ENCODE measurements at regions not wholly inside any gene's neighbourhood (a gene's known extent, or its start where the extent isn't known, plus 50 kb on each side); places are given as distances from the start of the nearest gene placed in this dataset.
"Not testable (repeated sequence)": the region's sequence is repeated elsewhere in the genome, so short reads cannot be mapped to it uniquely, and the experiment has no call there.

DNA sequence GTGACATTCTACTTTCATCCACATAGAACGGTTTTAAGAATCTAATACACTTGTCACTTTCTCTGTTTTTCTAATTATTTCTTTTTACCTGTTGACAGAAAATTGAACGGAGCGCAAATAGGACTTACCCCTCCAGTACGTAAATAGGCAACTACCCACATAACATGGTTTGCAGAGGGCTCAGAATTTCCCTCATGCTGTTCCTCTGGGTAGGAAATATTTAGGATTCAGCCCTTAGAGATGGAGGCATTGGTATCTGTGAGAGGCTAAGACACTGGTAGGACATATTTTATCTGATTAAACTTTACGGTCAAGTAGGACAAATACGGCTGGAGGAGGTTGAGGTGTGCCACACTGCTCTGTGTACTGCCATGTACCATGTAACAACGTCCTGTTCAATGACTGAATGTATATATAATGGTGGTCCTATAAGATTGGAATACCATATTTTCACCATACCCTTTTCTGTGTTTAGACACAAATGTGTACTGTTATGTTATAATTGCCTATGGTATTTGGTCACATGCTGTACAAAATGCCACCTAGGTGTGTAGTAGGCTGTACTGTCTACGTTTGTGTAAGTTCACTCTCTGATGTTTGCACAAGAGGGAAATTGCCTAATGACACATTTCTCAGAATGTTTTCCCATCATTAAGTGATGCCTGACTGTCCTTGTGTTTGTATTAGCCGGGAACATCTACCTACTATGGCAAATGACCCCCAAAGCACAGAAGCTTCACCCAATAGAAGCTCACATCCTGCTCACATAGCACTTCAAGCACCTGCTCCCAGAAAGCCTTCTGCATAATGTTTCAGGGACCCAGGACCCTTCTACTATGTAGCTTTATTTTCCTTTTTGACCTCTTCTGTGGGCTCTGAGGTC, 429.4 kb upstream of the AKR1E2 start:
- DNase-seq (ENCODE audit: low read depth, low spot score) = no peak

DNA sequence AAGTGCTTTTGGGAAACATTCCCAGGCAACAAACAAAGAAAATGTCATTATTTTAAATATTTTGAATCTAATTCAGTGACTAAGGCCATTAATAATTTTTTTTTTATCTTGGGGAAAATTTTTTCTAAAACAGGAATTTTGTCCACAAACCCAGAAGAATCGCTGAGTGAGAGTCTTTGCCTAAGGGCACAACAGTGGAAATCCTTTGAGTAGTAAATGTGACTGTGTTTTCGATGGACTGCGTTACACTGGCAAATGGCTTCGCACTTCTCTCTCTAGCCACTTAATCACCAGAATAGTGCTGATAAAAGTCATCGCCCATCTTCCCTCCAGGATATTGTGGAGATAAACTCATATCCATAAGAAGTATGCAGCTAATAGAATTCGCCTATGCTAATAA, 430.3 kb upstream of the AKR1E2 start:
- no peak for DNase-seq (ENCODE audit: low read depth, low spot score)

DNA sequence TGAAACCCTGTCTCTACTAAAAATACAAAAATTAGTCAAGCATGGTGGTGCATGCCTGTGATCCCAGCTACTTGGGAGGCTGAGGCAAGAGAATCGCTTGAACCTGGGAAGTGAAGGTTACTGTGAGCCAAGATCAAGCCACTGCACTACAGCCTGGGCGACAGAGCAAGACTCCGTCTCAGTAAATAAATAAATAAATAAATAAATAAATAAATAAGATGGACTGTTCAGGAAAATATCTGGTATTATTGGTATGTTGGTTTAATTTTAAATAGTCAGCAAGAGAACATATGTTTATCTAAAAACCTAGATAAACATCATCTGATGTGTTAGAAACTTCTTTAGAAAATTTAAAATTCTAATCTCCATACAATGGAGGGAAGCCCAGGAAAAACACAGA, 431.6 kb upstream of the AKR1E2 start:
- not testable (repeated sequence) for DNase-seq (ENCODE audit: low read depth, low spot score)

DNA sequence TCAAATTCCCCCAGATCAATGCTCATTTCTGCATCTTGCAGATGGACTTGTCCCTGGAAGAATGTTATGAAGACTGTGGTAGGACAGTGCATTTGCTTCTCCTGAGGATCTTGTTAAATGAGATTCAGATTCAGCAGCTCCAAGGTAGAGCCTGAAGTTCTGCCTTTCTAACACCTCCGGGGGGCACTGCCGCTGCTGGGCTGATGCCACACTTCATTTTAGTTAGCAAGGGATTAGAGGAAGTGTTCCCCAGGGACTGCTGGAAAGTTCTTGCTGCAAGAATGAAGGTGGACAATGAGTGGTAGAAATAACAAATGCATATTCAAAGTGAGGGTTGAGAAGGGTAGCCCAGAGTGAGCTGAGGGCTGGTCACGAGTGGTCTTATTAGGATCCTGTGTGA, 434.3 kb upstream of the AKR1E2 start:
- DNase-seq (ENCODE audit: low read depth, low spot score) = no peak

DNA sequence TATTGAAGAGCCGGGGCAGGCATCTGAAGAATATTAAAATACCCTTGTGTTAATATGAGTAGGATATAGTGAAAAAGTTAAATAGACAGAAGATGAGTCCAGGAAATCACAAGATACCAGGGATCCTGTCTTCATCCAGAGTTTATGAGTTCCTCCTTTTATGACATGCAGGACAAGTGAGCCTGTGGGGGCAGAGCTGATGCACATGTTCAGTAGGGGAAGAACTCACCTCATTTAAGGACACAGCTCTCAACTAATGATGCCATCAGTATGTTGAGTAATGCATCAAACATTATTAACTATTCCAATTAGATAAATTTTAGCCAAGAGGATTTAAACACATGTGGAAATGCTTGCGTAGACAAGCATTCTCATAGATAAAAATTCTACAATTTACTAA, 435.8 kb upstream of the AKR1E2 start:
- no peak for DNase-seq (ENCODE audit: low read depth, low spot score)

DNA sequence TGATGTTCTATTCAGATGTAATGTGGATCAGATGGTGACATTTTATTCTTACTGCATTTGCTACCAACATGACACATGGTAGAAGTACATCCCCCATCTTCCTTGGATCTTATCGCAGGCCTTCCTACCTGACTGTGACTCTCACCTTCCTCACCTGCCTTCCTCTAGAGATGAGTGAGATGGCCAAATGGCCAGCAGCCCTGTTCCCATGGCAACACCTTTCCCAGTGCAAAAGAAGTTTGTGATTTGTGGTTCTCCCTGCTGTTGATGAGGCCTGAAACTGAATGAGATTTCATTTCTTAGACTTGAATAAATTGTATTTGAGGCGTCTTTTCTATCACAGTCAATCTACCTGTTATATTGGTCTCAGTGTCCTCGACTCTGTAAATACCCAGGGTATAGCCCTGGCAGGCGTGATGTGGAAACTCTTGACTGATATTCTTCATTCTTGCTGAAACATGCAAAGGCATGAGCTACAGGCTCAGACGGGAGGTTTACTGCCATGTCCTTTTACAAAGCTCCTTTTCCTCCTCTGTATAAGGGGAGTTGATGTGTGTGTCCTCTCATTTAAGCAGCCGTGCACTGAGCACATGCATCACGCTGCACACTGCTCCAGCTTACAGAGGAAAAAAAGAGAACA, 440.7 kb upstream of the AKR1E2 start:
- DNase-seq (ENCODE audit: low read depth, low spot score) = no peak

DNA sequence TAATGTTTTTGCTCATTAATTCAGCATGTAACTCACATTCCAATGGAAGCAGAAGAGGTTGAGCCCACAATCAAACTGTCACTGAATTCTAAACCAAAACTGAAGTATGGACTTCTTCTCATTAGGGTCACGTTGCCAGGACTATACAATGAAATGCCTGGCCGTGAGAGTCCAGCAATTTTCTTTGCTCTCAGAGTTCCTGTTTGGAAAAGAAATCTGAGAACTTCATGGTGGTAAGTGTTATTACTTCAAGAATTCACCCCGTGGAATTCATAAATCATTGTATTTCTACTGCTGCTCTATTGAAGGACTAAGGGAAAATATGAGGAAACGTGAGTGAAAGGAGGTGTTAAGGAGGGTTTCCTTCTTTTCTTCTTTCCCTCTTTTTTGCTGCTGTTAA, 441.8 kb upstream of the AKR1E2 start:
- DNase-seq (ENCODE audit: low read depth, low spot score) = no peak

DNA sequence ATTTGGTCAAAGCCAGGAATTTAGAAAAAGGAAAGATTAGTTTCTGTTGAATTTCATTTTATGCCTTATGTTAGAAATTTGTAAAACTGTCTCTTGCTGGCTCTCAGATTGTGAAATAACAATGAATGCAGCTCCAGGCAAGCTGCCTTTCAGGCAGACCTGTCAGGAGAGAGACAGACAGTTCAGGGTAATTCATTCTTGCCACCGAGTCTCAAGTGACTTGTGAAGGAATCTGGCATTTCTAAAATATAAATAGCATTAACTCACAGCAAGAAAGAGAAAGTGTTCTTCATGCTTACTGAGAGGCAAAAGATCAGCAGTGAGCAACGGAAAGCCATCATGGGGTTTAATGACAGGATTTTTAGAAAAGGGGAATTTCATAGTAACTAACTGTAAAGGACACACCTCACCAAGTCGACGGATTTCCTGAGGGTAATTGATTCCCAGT, 442.3 kb upstream of the AKR1E2 start:
- no peak for DNase-seq (ENCODE audit: low read depth, low spot score)

DNA sequence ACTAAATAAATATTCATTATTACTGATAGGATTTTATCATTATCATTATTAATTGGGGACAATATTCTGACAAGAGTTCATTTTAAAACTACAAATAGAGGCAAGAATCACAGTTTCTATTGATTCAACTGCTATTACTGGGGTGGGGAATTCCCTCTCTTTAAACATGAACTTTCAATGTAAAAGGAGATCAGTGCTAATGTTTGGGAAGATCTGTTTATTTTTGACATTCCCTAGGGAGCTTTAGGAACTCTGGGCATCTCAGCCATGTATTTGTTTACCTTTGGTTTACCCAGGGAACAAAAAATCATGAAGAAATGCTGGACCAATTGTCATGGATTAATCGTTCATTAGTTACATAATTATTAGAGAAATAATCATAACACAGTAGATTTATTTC, 443.2 kb upstream of the AKR1E2 start:
- no peak for DNase-seq (ENCODE audit: low read depth, low spot score)

DNA sequence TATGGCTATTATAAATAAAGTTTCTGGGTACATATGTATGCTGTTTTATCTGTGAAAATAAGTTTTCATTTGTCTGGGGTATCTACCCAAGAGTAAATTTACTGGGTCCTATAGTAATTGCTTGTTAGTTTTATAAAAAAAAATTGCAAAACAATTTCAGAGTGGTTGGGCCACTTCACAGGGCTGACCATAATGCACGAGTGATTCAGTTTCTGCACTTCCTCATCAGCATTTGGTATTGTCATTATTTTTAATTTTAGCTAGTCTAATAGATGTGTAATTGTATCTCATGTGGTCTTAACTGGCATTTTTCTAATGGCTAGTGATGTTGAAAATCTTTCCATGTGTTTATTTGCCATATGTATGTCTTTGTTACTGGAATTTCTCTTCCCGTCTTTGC, 452.4 kb upstream of the AKR1E2 start:
- no peak for DNase-seq (ENCODE audit: low read depth, low spot score)

DNA sequence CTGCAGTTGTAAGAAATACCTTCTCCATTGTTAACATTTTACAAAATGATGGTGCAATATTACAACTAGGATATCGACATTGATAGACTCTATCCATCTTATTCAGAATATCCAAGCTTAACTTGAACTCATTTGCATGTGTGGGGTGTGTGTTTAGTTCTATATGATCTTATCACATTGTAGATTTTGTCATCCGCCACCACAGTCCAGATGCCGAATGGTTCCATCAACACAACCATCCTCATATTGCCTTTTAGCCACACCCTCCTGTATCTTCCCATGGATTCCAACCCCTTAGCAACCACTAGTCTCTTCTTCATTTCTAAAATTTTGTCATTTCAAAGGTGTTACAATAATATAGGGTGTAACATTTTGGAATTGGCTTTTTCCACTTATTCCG, 452.9 kb upstream of the AKR1E2 start:
- no peak for DNase-seq (ENCODE audit: low read depth, low spot score)

DNA sequence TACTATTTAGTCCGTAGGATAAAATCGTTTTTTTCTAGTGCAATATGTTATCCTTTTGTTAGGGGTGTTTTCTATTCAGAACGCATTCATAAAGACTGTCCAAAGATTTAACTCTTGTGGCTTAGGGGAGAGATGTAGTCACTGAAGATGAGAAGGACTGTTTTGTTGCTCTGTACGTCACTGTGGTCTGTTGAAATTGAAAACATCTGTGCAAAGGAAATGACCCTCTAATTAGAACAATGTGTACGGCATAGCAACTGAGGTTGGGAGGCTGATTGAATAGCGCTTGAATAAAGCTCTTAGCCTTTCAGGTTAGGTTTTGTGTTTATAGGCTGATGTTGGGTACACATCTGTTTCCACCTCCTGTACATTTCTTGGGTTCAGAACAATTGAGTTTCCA, 453.4 kb upstream of the AKR1E2 start:
- peak; percentile 97 for DNase-seq (ENCODE audit: low read depth, low spot score)

DNA sequence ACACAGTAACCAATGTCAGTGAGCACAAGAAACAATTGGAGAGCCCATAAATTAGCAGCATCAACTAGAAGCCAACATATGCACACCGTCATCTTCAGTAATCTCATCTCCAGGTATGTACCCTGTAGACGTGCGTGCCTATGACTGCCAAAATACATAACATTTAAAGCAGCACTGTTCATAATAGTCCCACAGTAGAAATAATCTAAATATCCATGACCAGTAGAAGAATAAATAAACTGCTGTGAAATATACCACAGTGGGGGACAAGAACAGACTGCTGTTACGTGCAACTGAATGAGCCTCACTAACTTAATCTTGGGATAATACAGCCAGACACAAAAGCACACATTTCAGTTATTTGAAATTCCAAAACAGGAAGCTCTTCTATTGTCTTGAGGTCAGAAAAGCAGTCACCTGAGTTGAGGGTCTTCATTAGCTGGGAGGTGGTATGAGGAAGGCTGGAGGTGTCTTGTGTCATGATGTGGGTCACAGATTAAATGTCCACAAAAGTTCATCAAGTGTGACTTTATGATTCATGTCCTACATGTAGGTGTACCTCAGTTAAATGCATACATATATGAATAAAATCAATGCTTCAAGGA, 454.2 kb upstream of the AKR1E2 start:
- DNase-seq (ENCODE audit: low read depth, low spot score) = no peak

DNA sequence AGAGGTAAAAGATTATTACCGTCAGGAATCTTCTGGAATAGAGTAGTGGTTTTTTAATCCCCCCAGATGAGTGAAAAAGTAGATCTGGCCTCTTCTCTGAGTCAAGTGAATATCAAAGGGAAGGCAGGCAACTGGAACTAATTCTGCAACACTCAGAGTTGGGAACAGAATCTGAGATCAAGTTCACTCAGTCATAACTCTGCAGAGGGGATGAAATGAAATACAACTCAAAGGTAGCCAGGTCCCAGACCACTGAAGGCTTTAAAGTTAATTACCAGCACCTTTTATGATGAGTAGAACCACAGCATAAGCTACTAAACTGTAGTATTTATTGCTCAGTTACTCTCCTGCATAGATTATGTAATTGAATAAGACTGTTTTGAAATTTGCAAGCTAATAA, 455.6 kb upstream of the AKR1E2 start:
- DNase-seq (ENCODE audit: low read depth, low spot score) = no peak

DNA sequence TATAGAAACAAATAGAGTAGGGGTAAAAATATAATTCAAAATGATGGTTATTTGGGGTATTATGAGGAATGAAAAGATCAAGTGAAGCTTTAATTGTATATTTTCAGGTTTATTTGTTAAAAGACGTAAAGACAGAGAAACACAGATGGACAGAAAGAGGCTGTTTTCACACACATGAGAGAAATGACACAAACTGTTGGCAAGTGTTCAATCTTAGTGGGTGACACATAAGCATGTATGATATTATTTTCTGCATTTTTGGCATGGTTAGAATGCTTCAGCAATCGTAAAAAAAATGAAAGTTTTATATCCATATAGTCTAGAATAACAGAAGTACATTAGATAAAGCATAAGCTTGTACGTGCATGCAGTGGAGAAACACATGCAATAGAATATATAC, 464.4 kb upstream of the AKR1E2 start:
- no peak for DNase-seq (ENCODE audit: low read depth, low spot score)

DNA sequence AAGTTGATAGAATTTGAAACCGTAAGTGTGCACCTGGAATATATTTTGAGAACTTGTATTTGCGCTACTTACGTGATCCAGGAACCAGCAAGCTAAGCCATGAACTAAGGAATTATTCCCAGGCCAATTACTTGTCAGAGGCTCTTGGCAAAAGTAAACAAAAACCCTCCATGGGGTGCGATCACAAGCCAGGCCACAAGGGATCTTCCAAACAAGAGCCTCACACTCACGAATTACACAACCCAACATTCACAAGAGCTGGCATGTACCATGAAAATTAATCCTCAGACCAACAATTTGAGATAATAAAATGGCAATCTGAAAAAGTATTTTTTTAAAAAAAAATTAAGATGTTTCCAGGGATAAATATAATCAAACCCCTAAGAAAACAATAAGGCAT, 467.0 kb upstream of the AKR1E2 start:
- DNase-seq (ENCODE audit: low read depth, low spot score) = peak; percentile 92

DNA sequence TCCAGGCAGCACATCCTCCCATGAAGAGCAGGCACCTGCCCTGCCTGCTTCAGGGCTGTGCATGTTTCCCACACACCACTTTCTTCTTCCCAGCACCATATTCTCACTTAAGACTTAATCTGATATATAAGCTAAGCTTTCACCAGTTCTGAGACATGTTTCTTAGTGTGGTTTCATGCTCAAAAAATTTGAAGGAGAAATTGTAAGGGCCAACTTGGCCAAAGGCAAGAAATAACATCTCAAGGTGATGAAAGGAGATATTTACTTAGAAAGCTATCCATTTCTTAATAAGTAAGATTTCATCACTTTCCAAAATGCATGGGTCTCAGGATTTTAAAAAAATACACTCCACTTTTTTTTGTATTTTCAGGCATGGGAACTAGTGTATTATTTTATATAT, 468.1 kb upstream of the AKR1E2 start:
- no peak for DNase-seq (ENCODE audit: low read depth, low spot score)

DNA sequence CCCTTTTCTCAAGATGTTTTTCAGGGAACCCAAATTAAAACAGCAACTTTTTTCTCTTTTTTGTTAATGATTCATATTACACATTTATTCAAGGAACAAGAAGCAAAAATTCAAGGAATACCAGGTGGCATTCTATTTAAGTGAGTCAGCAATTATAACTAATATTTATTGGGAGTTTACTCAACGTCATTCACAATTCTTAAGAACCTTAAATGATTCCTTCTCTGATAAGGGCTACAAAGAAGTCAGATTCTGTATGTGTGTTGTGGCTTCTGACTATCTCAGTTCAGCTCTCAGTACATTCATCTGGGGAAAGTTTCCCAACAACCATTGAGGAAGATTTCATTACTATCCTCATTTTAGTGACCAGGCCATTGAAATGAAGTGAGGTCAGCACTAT, 470.7 kb upstream of the AKR1E2 start:
- DNase-seq (ENCODE audit: low read depth, low spot score) = no peak

DNA sequence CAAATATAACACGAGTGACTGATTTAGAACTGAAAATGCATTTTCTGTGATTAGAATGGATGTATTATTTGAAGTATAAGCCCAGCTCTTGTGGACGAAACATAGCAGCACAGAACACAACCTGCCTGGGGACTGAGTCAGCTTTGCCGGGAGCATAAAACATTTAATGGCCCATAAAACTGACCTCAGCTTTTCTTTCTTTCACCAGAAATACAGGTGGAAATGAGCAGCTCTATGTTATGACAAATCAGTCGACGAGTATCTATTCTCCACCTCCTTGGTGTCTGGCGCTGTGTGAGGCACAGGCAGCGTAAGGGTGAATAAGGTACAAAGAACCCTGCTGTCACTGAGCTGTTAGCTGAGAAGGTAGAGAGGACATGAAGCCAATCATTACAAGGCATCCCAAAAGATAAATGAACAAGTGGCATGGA, 471.6 kb upstream of the AKR1E2 start:
- no peak for DNase-seq (ENCODE audit: low read depth, low spot score)

DNA sequence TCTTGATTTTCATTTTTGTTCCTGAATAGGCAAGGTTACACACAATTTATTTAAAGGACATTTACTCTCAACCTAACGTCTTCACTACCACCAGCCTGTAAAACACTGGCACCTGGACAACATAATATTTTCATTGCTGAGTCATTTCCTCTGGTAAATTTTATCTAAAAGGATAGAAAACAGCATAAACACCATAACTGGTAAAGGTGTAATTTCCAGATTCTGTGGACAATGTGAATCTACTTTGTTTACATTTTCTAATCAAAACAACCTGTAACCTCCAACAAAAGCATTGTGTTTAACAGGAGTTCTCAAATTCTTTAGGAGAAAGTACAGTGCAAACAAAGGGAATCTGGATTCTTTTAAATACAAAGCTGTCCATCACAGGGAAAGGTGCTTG, 472.0 kb upstream of the AKR1E2 start:
- no peak for DNase-seq (ENCODE audit: low read depth, low spot score)

DNA sequence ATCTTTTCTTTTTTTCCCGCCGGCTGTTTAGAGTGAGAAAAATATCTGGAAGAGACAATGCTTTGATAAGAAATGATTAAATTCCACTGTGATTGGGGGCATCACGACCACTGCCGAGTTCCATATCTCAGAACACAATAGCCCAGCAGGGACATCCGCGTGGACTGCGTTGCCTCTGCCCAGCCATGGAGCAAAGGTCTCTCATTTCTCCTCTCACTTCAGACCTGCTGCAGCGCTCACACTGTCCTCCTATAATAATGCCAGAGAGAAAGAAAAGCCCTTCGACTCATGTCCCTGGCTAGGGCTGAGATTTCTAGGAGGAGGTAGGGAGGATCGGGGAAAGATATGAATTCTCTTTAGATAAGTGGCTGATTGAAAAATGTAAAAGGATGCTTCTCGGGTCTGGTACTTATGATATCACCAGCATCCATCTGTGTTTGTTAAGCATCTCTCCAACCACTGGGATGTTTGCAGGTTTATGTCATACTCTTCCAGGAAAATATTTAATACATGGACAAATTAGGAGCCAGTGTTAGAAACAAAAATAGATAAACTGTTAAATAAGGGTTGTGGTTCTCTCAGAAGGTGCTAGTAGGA, 472.9 kb upstream of the AKR1E2 start:
- DNase-seq (ENCODE audit: low read depth, low spot score) = no peak

DNA sequence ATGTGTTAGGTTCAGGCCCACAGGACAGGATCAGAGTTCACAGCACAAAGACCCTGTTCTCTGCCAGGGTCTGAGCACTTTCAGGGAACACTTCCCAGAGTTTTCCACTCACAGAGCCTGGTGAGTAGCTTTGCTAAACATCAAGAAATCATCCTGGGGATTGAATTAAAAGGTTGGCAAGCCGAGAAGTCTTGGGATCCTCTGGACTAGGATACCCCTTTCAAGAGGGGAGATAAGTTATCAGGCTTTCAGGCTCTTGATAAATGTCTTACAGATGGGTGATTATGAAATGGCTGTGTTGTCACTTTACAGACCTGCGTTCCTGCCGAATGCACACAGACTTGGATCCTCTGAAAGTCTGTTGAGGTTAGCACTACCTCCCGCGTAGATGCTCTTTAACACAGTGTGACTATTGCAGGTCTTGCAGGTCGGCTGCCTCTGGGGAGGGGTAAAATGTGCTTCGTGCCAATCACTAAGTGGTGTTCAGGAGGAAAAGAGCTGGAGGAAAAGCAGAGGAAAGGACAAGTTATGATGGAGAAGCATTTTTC, 473.5 kb upstream of the AKR1E2 start:
- DNase-seq (ENCODE audit: low read depth, low spot score) = no peak

Measured in smooth muscle cell of the brain vasculature (primary cell).